Activated naive CD4-positive, alpha-beta T cell treated with Interleukin-2 at 50 U/mL for 16 hours (primary cell): ENCODE measurements at regions not wholly inside any gene's neighbourhood (a gene's known extent, or its start where the extent isn't known, plus 50 kb on each side); places are given as distances from the start of the nearest gene placed in this dataset.

ENCODE experiments used
- DNase-seq: peaks from one replicate; pipeline ENCODE4 v3.0.0-alpha.2; 2020

DNA sequence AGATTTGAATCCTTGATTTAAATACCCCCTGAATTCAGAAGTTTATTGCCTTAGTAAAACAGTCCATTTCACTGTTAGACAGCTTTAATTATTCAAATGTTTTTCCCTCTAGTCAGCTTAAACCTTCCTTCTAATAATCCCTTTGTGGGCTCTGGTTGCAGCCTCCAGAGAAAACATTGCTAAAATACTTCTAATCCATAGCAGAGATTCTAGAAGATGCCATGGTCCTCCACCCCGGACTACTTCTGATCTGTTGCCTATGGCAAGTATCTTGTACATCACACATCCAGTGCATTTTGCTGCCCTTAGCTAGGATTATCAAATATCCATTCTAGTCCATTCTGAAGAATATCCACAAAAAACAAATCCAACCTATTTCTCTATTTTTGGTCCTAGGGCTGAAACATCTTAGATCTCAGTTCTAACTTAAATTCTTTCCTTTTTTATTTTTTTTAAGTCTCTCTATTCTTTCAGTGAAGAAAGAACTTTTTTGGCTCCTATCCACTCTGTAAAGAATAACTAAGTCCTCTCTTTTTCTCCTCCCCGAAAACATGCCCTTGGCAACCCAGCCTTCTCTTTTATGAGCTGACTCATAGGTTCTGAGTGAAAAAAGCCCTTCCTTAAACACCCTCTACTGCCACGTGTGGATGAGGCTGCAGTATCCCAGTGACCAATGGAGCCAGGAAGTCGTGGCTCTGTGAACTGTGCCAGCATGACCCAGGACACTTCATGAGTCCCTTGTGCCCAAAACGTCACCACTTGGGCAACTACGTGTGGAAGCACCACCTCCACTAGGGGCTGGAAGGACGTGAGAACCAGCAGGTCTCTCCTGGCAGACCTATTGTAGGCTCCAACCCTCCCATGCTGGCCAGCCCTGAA is 349.8 kb downstream of the TNS1 start:
- no peak for DNase-seq

- no peak for DNase-seq
Measured at GRCh38 chr2:217650716-217651360, 352.0 kb downstream of the TNS1 start.

DNA sequence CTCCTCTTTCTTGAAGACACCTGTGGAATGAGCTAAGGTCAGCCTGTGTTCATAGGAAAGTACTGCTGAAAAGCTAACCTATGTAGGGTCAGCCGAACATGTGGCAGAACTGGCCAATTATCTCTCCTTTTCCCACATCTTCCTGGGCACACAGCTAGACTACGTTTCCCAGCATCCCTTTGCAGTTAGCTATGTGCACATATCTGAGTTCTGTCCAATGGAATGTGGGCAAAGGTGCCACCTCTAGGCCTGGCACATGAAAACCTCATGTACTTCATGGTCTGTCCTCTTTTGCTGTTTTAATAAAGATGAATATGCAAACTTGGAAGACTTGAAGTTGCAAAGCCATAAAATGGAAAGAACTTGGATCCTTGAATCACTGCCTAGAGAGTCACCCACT is 352.6 kb downstream of the TNS1 start:
- no peak for DNase-seq

DNA sequence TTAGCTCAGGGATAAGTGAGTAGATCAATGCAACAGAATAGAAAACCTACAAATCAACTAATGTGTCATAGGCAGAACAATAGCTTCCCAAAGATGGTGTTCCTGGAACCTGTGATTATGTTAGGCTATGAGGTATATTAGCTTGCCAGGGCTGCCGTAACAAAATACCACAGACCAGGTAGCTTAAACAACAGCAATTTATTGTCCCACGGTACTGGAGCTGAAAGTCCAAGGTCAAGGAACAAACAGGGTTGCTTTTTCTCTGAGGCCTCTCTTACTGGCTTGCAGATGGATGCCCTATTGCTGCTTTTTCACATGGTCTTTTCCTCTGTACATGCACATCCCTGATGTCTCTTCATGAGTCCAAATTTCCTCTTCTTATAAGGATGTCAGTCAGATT is 354.9 kb downstream of the TNS1 start:
- DNase-seq, result no peak

GRCh38 chr2:217647226-217647625 is 355.6 kb downstream of the TNS1 start:
- DNase-seq, result no peak

DNA sequence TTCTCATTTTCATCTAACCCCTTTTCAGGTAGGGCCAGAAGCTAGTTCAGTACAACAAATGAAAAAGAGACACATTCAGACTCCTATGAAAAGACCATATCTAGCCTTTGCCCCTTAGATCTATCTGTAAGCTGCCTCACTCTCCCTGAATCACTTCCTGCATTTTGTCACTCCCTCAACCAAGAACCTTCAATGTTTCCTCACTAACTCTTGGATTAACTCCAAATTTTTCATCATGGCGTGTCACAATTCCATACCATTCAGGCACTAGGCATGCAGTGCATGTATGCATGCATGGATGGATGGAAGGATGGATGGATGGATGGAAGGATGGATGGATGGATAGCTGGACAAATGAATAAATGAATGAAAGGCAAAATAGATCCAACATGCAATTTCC is 356.9 kb downstream of the TNS1 start:
- no peak for DNase-seq

DNA sequence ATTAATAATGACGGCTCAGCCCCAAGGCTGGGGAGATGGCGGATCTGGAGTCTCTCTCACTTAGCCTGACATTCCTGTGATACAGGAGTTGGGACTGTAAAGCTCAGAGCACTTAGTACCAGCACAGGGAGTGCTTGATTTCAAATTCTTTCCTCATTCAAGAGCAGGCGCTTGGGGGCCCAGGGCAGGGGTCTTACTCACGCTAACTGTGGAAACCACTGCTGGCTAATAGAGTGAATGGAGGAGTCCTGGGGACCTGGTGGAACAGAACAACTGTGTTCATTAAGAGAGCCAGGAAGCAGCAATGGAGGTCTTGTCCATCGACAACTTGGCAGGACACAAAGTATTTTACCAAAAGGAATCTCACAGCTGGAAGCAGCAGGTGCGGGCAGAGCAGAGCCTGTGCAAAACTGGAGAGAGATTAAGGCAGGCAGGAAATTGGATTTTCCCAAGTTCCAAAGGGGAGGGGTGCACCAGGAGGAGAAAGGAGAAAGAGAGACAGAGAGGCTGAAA is 358.9 kb downstream of the TNS1 start:
- no peak for DNase-seq

- no peak for DNase-seq
Measured at GRCh38 chr2:217642944-217643343, 359.9 kb downstream of the TNS1 start.

DNA sequence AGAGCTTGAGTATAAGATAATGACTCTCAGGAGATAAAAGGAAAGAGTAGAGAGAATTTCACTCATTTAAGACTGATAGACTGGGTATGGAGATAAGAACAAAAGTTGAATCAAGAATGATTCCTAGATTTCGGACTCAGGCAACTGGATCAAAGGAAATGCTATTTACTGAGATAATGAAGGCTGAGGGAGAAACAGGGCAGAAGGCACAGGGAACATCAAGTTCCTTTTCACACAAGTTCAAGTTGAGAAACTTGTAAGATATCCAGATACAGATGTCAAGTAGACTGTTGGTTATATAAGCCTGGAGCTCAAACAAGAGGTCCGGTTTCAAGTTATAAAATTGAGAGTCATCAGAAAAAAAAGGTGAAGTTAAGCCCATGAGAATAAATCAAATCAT is 360.8 kb downstream of the TNS1 start:
- DNase-seq, result no peak

DNA sequence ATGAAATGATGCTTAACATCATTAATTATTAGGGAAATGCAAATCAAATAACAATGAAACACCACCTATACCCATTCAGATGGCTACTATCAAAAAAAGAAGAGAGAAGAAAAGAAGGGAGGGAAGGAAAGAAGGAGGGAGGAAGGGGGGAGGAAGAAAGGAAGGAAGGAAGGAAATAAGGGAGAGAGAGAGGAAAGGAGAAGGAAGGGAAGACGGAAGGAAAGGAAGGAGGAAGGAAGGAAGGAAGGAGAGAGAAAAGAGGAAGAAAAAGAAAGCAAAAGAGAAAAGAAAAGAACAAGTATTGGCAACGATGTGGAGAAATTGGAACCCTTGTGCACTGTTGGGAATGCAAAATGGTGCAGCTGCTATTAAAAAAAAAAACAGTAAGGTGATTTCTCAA is 363.3 kb downstream of the TNS1 start:
- DNase-seq, result no peak

DNA sequence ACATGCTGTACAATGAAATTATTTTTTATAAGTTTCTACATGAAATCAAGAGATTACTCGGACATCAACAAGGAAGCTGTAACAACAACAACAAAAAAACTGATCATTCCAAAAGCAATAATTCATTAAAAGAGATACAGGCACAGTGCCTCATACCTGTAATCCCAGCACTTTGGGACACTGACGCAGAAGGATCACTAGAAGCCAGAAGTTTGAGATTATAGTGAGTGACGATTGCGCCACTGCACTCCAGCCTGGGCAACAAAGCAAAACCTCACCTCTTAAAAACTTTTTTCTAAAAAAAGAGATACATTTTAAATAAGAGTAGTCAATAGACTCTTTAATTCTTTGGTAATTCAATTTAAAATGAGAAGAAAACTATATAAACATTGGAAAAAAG is 364.3 kb downstream of the TNS1 start:
- DNase-seq, result no peak

GRCh38 chr2:217638031-217638430 is 364.8 kb downstream of the TNS1 start:
- no peak for DNase-seq

DNA sequence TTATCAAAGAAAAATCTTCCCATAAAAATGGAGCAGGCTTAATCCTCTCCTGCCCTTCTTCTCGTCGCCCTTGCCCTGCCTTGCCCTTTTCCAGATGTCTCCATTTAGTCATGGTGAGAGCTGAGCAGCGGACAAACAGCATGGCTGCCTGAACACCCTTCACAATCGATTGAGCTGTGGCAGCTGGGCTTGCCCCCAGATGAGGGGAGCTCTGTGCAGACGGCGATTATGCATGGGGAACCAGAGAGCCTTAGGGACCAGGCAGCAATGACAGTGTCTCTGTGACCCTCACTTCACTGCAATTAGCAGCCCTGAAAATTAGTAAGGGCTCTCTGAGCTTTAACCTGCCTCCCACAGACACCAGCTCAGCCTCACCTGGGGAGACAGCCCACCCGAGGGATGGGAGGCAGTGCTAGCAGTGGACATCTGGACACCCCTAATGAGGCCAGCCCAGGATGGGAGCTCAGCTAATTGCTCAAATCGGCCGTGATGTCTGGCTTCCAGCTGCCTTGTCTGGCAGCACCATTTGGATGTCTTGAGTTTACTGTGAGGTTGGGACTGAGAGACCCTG is 365.7 kb downstream of the TNS1 start:
- no peak for DNase-seq

GRCh38 chr2:217636578-217636977 is 366.2 kb downstream of the TNS1 start:
- no peak for DNase-seq

- no peak for DNase-seq
Measured at GRCh38 chr2:217634871-217635270, 367.9 kb downstream of the TNS1 start.

DNA sequence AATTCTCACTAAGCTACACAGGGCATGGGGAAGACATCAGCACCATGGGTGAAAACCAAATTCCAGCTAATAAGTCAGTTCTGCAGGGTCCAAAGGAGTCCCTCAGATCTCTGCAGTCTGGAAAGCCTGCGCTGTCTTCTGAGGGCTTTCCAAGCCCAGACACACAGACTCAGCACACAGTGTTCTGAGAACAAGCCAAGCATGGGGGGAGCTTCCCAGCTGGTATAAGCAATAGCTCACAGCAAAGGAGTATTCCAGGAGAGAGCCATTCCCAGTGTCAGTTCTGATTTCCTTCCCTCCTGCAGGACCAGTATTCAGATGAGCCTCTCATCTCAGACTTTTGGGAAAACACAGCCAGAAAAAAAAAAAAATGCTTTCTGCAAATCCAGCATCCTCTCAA is 370.8 kb downstream of the TNS1 start:
- DNase-seq, result no peak

DNA sequence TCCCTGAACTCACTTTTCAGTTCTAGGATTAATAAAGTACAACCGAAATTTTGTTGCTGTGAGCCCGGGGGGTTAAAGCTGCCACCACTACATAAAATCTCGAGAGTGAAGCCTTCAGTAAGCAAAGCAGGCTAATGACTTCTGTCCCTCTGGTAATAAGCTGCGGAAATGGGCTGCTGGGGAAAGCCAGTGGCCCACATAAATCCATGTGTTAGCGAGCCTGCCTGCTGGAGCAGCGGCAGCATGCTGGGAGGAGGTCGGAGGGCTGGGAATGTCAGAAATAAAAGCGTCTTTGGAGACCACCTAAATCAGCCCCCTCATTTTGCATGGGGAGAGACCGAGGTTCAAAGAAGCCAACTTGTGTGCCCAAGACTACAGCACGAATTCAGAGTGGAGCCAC is 371.7 kb downstream of the TNS1 start:
- DNase-seq, result no peak

- no peak for DNase-seq
Measured at GRCh38 chr2:217629347-217629746, 373.4 kb downstream of the TNS1 start.

- no peak for DNase-seq
Measured at GRCh38 chr2:217628061-217628460, 374.7 kb downstream of the TNS1 start.

- no peak for DNase-seq
Measured at GRCh38 chr2:217626926-217627325, 375.9 kb downstream of the TNS1 start.

DNA sequence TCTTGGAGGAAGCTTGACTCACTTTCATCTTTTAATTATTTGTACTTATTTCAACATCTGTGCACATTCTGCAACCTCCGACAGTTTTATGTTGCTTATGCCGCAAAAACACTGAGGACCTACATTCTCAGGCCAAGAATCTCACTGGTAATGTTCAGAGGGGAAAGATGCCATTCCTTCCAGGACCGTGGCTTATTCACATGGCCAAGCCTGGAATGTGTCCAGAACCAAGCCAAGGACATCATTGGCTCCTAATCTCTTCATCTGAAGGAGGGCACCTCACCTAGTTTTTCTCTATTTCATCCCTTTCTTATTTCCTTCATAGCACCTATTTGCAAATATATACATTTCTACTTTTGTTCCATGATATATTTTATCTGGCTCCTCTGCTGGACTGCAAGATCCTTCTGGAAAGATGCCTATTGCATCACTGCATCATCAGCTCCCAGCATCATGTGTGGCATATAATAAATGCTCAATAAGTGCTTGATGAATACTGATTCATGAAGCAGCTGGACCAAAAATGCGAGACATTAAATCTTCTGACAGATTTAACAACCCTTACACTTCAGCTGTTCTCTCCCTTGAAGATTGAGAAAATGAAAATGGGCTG is 377.1 kb downstream of the TNS1 start:
- no peak for DNase-seq

- no peak for DNase-seq
Measured at GRCh38 chr2:217623281-217623912, 379.4 kb downstream of the TNS1 start.
